GM12878 (cell line): ENCODE measurements at regions not wholly inside any gene's neighbourhood (a gene's known extent, or its start where the extent isn't known, plus 50 kb on each side); places are given as distances from the start of the nearest gene placed in this dataset.

Source experiments
- ATAC-seq: fragments of 200-7000 bp; cut with Tn5 transposase; 3 replicates; pipeline ENCODE4 v1.9.1; 2020; ENCODE audit warnings: mild to moderate bottlenecking, moderate library complexity
- BruUV-seq: library from RNA; stranded (reverse); fragments of 400-500 nt; replicated peaks from 2 replicates; lab custom pipeline; 2021; lab: Mats Ljungman, UMichigan
- CTCF ChIA-PET: fragments of 300-600 bp; sonication (Branson Sonifier 250); formaldehyde crosslinking; extraction: SDS; loops from one replicate; lab custom pipeline; 2021; ENCODE audit warnings: inconsistent platforms; lab: Yijun Ruan, JAX
- POLR2A ChIA-PET: fragments of 350-600 bp; formaldehyde crosslinking; extraction: SDS; loops from one replicate; lab custom pipeline; 2021; ENCODE audit warnings: inconsistent platforms; lab: Charles Lee
- RAD21 ChIA-PET: fragments of 300-600 bp; sonication (Branson Sonifier 250); formaldehyde crosslinking; loops from one replicate; lab custom pipeline; 2023; ENCODE audit warnings: antibody characterized with exemption; ENCODE audit not compliant: unreplicated experiment; lab: Charles Lee
- SMC1A ChIA-PET: fragments of 300-600 bp; sonication (Branson Sonifier 250); formaldehyde crosslinking; loops from one replicate; lab custom pipeline; 2023; ENCODE audit not compliant: unreplicated experiment, uncharacterized antibody; lab: Charles Lee
- DNase-seq: peaks from one replicate; pipeline ENCODE4 v3.0.0-alpha.2; 2011; ENCODE audit warnings: low read depth, low spot score
- FAIRE-seq: peaks from 3 replicates; lab custom pipeline; 2011; peaks lifted over from hg19 to GRCh38; lab: Jason Lieb, UNC
- H2AFZ ChIP-seq: 2 replicates; pipeline ENCODE4 v1.6.0; 2011; ENCODE audit warnings: low read depth, low read length, control low read depth; ENCODE audit not compliant: control insufficient read depth
- H3K27ac ChIP-seq: 2 replicates; pipeline ENCODE4 v1.5.1; 2011; ENCODE audit warnings: control low read depth; ENCODE audit not compliant: control insufficient read depth, insufficient read depth
- H3K27me3 ChIP-seq, 2 experiments: replicated peaks in 1 of 2; 2 replicates each; pipeline versions ENCODE4 v1.6.0 to v1.6.1; 2011; ENCODE audit warnings: low read length in 1 of 2; ENCODE audit not compliant: control insufficient read depth in 2 of 2, insufficient read depth in 2 of 2
- H3K36me3 ChIP-seq, 2 experiments: 2 replicates each; pipeline ENCODE4 v1.5.1; 2011; ENCODE audit warnings: low read length in 1 of 2; ENCODE audit not compliant: control insufficient read depth in 2 of 2, insufficient read depth in 2 of 2
- H3K4me1 ChIP-seq: 2 replicates; pipeline ENCODE4 v1.6.1; 2011; ENCODE audit warnings: mild to moderate bottlenecking, low read length, moderate library complexity, mixed read lengths; ENCODE audit not compliant: control insufficient read depth, insufficient read depth
- H3K4me2 ChIP-seq: 2 replicates; pipeline ENCODE4 v1.6.0; 2011; ENCODE audit warnings: control low read depth; ENCODE audit not compliant: control insufficient read depth, insufficient read depth
- H3K4me3 ChIP-seq: fragments of 200-600 bp; sonication (generic); 2 replicates; pipeline ENCODE4 v1.5.1; 2016
- H3K79me2 ChIP-seq: 2 replicates; pipeline ENCODE4 v1.6.0; 2011; ENCODE audit warnings: low read length; ENCODE audit not compliant: control insufficient read depth, insufficient read depth
- H3K9ac ChIP-seq: 2 replicates; pipeline ENCODE4 v1.8.0; 2011; ENCODE audit warnings: low read length, control low read depth, mixed read lengths; ENCODE audit not compliant: control insufficient read depth, insufficient read depth
- H3K9me3 ChIP-seq: replicated peaks from 3 replicates; pipeline ENCODE4 v1.5.1; 2011; ENCODE audit warnings: mild to moderate bottlenecking, low read length; ENCODE audit not compliant: control insufficient read depth, insufficient read depth
- H4K20me1 ChIP-seq: 2 replicates; pipeline ENCODE4 v1.6.0; 2011; ENCODE audit not compliant: control insufficient read depth, insufficient read depth
- ATF3 ChIP-seq: IDR thresholded peaks from 2 replicates; pipeline ENCODE4 v1.6.1; 2011; ENCODE audit warnings: low read depth, mild to moderate bottlenecking, low read length, moderate library complexity, borderline replicate concordance; ENCODE audit errors: extremely low read depth
- CEBPZ ChIP-seq: fragments of 150-350 bp; IDR thresholded peaks from 2 replicates; pipeline ENCODE4 v1.6.1; 2016; ENCODE audit warnings: low read depth, low read length
- HDGF ChIP-seq: fragments of 450-650 bp; IDR thresholded peaks from 2 replicates; pipeline ENCODE4 v1.6.1; 2016; ENCODE audit warnings: antibody characterized with exemption
- MEF2A ChIP-seq: IDR thresholded peaks from 2 replicates; pipeline ENCODE4 v1.6.1; 2011; ENCODE audit warnings: low read depth, mild to moderate bottlenecking, low read length, moderate library complexity; ENCODE audit not compliant: insufficient read depth
- MYC ChIP-seq: IDR thresholded peaks from 2 replicates; pipeline ENCODE4 v1.6.1; 2011; ENCODE audit warnings: mild to moderate bottlenecking, low read length, moderate library complexity, inconsistent platforms; ENCODE audit not compliant: insufficient read depth, insufficient replicate concordance, insufficient read length, severe bottlenecking
- NFYB ChIP-seq: IDR thresholded peaks from 2 replicates; pipeline ENCODE4 v1.6.1; 2011; ENCODE audit warnings: low read depth, mild to moderate bottlenecking, low read length, improper control_type of control experiment, moderate library complexity; ENCODE audit not compliant: insufficient read depth
- SIN3A ChIP-seq: IDR thresholded peaks from 2 replicates; pipeline ENCODE4 v1.6.1; 2012; ENCODE audit warnings: low read depth, low read length, improper control_type of control experiment
- SMAD1 ChIP-seq: fragments of 450-650 bp; IDR thresholded peaks from 2 replicates; pipeline ENCODE4 v1.6.1; 2018; ENCODE audit warnings: mild to moderate bottlenecking, low read depth; ENCODE audit not compliant: partially characterized antibody
- SMC3 ChIP-seq: IDR thresholded peaks from 2 replicates; pipeline ENCODE4 v1.6.1; 2011; ENCODE audit warnings: low read length, improper control_type of control experiment, borderline replicate concordance
- TARDBP ChIP-seq: IDR thresholded peaks from 2 replicates; pipeline ENCODE4 v1.6.1; 2016; ENCODE audit warnings: borderline replicate concordance
- TCF7 ChIP-seq: IDR thresholded peaks from 2 replicates; pipeline ENCODE4 v1.6.1; 2014; ENCODE audit warnings: antibody characterized with exemption, borderline replicate concordance
- ZNF384 ChIP-seq: IDR thresholded peaks from 2 replicates; pipeline ENCODE4 v1.6.1; 2012; ENCODE audit warnings: low read depth, mild to moderate bottlenecking, low read length, improper control_type of control experiment, borderline replicate concordance
- WGBS: methylation state at CpG from one replicate; pipeline ENCODE4 v1.1.6; 2016; ENCODE audit warnings: low lambda C conversion rate; ENCODE audit not compliant: insufficient replicate concordance, insufficient coverage; ENCODE audit errors: missing lambda C conversion rate; 5-methylcytosine and 5-hydroxymethylcytosine counted together
- in situ Hi-C: fragments of 300-500 bp; cut with MboI; formaldehyde crosslinking; loops from 9 replicates; pipeline ENCODE4 v1.14.3; 2018; ENCODE audit warnings: mixed read lengths
- intact Hi-C: fragments of 100-400 bp; cut with micrococcal nuclease; formaldehyde crosslinking; loops from one replicate; pipeline ENCODE4 v1.14.2; 2022; ENCODE audit not compliant: unreplicated experiment

GRCh38 chr7:15831606-15832005 is 145.1 kb upstream of the MEOX2 start:
- Histone ChIP-seq H4K20me1 (no peaks in the 10 kb centered on the region), H3K4me2 (no peak overlapping the region), H3K9ac (no peak overlapping the region), H2AFZ (no peak overlapping the region), H3K4me1 (no peaks in the 10 kb centered on the region), H3K27me3 (no peaks in the 10 kb centered on the region), H3K79me2 (no peaks in the 10 kb centered on the region), H3K27ac (no peak overlapping the region), H3K36me3 (no peaks in the 10 kb centered on the region), H3K9me3 (no peaks in the 10 kb centered on the region), H3K4me3 (no peak overlapping the region)
- intact Hi-C loops = no loop called here
- DNase-seq = no peak
- RAD21 ChIA-PET = no interaction called here
- TF ChIP-seq CEBPZ = no peak
- TF ChIP-seq TCF7 = no peak
- TF ChIP-seq SMC3 = no peak
- no peak for TF ChIP-seq MYC
- no peak for TF ChIP-seq MEF2A
- TF ChIP-seq SIN3A = no peak
- no peak for TF ChIP-seq ZNF384
- TF ChIP-seq ATF3 = no peak
- TF ChIP-seq TARDBP = no peak
- TF ChIP-seq NFYB = no peak
- no peak for TF ChIP-seq SMAD1
- TF ChIP-seq HDGF = no peak
- no peak for ATAC-seq
- 9% methylated on average over 3 of the region's 3 CpGs for WGBS
- FAIRE-seq = no peak
- BruUV-seq = no TSS peak
- SMC1A ChIA-PET = interaction anchor here (0.9 to 1.2 kb wide), 2 partner anchors 9 to 331 kb away, joined by 3 read pairs; no protein-coding TSS in a partner anchor
- POLR2A ChIA-PET = no interaction called here
- in situ Hi-C loops = no loop called here
- CTCF ChIA-PET = interaction anchor here (0.6 to 1.4 kb wide), 2 partner anchors 9 to 196 kb away, joined by 3 to 4 read pairs; no protein-coding TSS in a partner anchor
